Effector CD8-positive, alpha-beta T cell (primary cell): ENCODE measurements at regions not wholly inside any gene's neighbourhood (a gene's known extent, or its start where the extent isn't known, plus 50 kb on each side); places are given as distances from the start of the nearest gene placed in this dataset.
"Not testable (repeated sequence)": the region's sequence is repeated elsewhere in the genome, so short reads cannot be mapped to it uniquely, and the experiment has no call there.

Source experiments
- DNase-seq: peaks from one replicate; lab custom pipeline; 2025; lab: John Stamatoyannopoulos, UW

DNA sequence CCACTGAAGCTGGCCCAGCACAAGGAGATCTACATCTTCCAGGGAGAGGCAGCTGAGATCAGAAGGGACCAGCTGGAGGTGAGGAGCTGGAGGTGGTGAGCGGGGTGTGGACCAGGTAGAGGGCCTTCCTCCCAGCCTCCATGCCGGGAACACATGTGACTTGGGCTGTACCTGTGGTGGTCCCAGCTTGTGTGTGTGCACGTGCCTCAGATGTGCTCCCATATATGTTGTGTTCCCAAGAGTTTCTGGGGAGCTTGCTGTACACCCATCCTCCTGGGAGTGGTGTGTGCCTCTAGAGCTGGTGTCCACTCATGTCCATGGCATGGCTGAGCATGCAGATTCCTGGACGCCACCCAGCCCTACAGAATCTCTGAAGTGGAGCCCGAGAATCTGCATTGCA, 183.7 kb upstream of the AKAP13 start:
- not testable (repeated sequence) for DNase-seq

- not testable (repeated sequence) for DNase-seq
Measured at GRCh38 chr15:85197582-85197981, 182.8 kb upstream of the AKAP13 start.

DNA sequence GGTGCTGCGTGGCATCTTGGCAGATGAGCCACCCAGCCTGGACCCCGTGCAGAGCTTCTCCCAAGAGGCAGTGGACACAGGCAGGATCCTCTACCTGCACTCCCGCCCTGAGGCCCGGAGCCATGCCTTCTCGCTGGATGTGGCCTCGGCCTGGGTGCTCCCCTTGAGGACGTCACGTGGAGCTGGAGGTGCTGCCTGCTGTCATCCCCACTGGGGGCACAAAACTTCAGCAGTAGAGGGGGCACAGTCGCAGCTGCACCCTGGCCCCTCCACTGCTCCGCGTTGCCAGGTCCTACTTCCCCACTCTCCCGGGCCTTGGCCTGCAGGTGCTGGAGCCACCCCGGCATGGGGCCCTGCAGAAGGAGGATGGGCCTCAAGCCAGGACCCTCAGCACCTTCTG, 182.0 kb upstream of the AKAP13 start:
- DNase-seq, result not testable (repeated sequence)

- DNase-seq, result not testable (repeated sequence)
Measured at GRCh38 chr15:85200215-85200614, 180.2 kb upstream of the AKAP13 start.

DNA sequence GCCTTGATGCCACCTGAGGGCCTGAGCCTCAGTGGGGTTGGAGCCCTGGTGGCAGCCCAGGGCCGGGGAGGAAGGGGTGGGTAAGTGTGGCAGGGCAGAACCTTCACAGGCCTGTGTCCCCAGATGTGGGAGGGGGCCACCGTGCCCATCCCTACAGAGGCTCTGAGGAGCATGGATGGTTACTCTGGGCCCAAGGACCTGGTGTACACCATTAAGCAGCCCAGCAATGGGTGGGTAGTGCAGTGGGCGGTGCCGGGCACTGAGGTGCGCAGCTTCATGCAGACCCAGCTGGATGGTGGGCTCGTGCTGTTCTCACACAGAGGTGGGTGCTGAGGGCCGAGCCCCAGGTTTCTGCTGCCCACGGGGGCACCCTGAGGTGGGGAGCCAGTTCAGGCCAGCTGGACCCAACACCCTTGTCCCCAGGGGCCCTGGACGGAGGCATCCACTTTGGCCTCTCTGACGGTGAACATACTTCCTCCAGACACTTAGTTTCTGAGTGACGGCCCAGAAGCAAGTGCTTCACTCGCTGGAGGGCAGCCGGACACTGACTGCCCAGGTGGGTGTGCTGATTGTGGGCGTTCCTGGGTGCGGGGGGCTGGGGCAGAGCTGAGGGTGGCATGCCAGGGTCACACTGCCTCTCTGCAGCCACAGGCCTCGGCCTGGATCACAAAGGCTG, 179.1 kb upstream of the AKAP13 start:
- not testable (repeated sequence) for DNase-seq

DNA sequence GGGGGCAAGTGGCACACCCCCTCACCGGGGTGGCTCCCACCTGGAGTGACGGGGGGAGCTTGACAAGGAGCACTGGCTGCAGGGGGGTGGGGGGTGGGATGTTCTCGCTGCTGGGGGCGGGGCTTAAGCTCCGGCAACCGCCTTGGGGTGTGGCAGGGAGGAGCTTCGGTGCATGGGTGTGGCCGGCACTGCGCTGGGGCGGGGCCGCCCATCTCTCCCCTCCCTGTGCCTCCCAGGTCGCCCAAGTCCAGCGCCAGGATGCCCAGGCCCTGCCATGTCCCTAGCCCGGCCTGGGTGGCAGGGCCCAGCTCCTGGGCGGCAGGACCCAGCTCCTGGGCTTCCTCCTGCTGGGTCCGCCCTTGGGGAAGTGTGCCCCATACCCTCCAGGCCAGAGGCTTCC, 175.9 kb upstream of the AKAP13 start:
- not testable (repeated sequence) for DNase-seq

GRCh38 chr15:85233791-85234325, 146.5 kb upstream of the AKAP13 start:
- DNase-seq, result not testable (repeated sequence)

- not testable (repeated sequence) for DNase-seq
Measured at GRCh38 chr15:85234450-85235196, 145.8 kb upstream of the AKAP13 start.

DNA sequence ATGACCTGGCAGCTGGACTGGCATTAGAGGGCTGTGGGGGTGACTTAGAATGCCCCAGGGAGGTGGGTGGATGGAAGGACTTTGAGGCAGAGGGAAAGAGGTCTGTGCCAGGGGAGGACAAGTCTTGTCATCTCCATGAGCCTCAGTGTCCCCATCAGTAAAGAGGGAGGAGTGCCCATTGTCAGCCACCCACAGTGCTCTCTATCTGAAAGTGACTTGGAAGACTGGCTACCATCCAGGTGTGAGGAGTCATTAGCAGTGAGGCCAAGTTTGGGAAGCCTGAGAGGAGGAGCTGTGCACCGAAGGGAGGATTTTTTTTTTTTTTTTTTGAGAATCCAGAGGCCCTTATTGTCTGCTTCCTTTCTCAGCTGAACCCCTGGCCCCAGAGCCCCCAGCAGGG, 136.3 kb upstream of the AKAP13 start:
- DNase-seq, result not testable (repeated sequence)

- DNase-seq, result not testable (repeated sequence)
Measured at GRCh38 chr15:85250938-85251542, 129.4 kb upstream of the AKAP13 start.

GRCh38 chr15:85253196-85253915, 127.0 kb upstream of the AKAP13 start:
- DNase-seq, result not testable (repeated sequence)

- DNase-seq, result not testable (repeated sequence)
Measured at GRCh38 chr15:85254961-85255360, 125.4 kb upstream of the AKAP13 start.

DNA sequence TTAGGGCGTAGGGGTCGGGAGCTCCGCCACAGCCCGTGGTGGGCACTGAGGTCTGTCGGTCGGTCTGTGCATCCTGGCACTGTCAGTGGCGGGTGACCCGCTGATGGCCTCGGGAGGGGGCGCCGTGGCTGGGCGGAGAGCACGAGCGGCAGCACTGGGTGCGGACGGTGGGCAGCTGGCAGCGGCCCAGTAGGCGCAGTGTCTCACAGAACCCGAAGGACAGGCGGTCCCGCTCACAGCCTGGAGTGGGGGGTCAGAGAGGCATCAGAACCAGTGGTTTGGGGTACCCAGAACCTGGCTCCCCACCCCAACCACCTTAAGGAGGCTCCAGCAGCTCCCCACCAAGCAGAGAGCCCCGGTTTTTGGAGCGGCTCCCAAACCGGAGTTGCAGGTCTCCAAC, 124.9 kb upstream of the AKAP13 start:
- not testable (repeated sequence) for DNase-seq

- not testable (repeated sequence) for DNase-seq
Measured at GRCh38 chr15:85256009-85256997, 124.1 kb upstream of the AKAP13 start.

- not testable (repeated sequence) for DNase-seq
Measured at GRCh38 chr15:85258062-85258445, 122.3 kb upstream of the AKAP13 start.

DNA sequence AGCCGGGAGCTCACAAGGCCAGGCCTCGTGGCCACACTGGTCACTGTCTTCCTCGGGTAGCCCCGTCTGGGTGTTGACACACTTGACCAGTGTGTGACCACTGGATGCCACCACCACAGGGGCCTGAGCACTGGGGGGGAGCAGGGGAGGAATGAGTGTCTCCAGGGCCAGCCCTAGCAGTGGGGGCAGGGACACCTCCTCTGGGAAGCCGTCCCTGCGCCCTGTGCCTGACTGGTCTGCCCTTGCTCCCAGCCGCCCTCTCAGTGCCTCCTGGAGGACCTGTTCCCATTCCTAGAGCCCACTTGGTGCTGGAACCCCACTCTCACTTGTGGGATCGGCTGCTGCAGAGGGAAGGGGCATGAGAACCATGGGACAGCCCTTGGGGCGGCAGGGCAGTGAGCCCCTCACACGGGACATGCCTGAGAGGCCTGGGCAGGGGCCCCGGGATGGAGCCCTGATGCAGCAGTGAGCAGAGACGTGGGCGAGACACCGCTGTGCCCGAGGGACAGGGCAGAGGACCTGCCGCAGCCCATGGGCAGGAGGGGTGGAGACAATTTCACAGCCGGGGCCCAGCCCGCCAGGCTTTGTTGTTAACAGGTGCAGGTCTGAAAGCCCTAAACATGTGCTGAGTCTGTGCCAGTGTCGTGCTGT, 121.7 kb upstream of the AKAP13 start:
- DNase-seq, result not testable (repeated sequence)

DNA sequence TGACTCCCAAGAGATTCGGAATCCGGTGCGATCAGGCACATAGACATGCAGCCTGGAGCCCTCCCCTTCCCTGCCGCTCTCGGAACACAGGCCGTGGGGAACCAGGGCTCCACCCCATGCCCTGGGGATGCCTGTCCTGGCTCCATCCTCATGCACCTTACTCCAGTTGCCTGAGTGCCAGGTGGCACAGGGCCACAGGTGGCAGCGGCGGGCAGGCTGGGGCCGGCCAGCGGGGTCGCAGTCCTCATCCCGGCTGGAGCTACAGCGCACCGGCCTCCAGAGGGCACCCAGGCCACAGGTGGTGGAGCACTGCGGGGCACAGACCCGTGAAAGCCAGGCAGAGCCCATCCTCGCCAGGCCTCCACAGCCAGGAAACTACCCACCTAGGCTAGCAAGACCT, 119.9 kb upstream of the AKAP13 start:
- not testable (repeated sequence) for DNase-seq

DNA sequence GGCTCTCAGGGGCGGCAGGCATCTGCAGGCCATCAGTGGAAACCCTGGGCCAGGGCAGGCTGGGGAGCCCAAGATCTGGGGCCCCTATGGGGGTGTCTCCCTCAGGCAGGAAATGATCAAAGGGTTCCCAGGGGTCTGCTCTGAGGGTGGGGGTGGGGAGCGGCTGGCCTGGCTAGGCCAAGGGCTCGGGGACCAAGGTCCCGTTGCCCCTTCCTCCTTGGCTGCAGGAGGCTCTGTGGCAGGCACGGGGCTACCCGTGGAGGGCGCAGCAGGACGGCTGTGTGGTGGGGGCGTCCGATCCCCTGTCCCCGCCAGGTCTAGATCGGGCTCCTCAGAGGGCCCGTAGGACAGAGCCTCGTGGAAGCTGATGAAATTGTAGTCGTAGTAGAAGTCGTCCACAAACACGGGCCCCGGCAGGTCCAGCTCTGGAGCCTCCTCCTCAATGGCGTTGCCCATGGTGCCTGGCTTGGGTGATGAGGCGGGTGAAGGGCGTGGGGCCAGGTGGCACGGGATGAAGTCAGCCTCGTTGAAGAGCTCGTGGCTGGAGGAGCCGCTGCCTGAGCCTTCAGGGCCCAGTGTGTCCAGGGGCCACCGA, 117.8 kb upstream of the AKAP13 start:
- not testable (repeated sequence) for DNase-seq

GRCh38 chr15:85263842-85264440, 116.5 kb upstream of the AKAP13 start:
- not testable (repeated sequence) for DNase-seq
